OCI-LY7 (cell line): ENCODE measurements at regions not wholly inside any gene's neighbourhood (a gene's known extent, or its start where the extent isn't known, plus 50 kb on each side); places are given as distances from the start of the nearest gene placed in this dataset.

Source experiments
- BruUV-seq: library from RNA; stranded (reverse); fragments of 400-500 nt; replicated peaks from 2 replicates; lab custom pipeline; 2021; lab: Mats Ljungman, UMichigan
- CTCF ChIA-PET: fragments of 300-600 bp; sonication (Branson Sonifier 250); formaldehyde crosslinking; loops from one replicate; lab custom pipeline; 2022; ENCODE audit warnings: antibody characterized with exemption; ENCODE audit not compliant: unreplicated experiment; lab: Charles Lee
- POLR2A ChIA-PET: fragments of 300-600 bp; sonication (Branson Sonifier 250); formaldehyde crosslinking; loops from one replicate; lab custom pipeline; 2022; ENCODE audit warnings: antibody characterized with exemption; lab: Charles Lee
- DNase-seq: peaks from one replicate; pipeline ENCODE4 v3.0.0-alpha.2; 2015; ENCODE audit warnings: low spot score
- H2AFZ ChIP-seq: fragments of 200-600 bp; sonication (generic), shearing (Covaris generic); 2 replicates; pipeline ENCODE4 v1.6.1; 2014; ENCODE audit warnings: mild to moderate bottlenecking, antibody characterized with exemption, low read length, moderate library complexity
- H3K27ac ChIP-seq: fragments of 200-600 bp; sonication (generic); 2 replicates; pipeline ENCODE4 v1.5.1; 2014; ENCODE audit warnings: mixed run types, low read depth, mild to moderate bottlenecking, moderate library complexity, low read length, inconsistent platforms; ENCODE audit not compliant: poor library complexity, severe bottlenecking
- H3K36me3 ChIP-seq: fragments of 200-600 bp; sonication (generic); 2 replicates; pipeline ENCODE4 v1.6.1; 2014; ENCODE audit warnings: mild to moderate bottlenecking, antibody characterized with exemption, low read length, moderate library complexity, mixed read lengths; ENCODE audit not compliant: insufficient read depth
- H3K4me1 ChIP-seq: fragments of 200-600 bp; sonication (generic); 2 replicates; pipeline ENCODE4 v1.5.1; 2014; ENCODE audit warnings: mild to moderate bottlenecking, low read length; ENCODE audit not compliant: insufficient read depth, poor library complexity, severe bottlenecking
- H3K4me2 ChIP-seq: fragments of 200-600 bp; sonication (generic); 2 replicates; pipeline ENCODE4 v1.6.1; 2014; ENCODE audit warnings: mild to moderate bottlenecking, low read length
- H3K4me3 ChIP-seq: fragments of 200-600 bp; sonication (generic); 2 replicates; pipeline ENCODE4 v1.5.1; 2014; ENCODE audit warnings: mild to moderate bottlenecking, low read depth, low read length; ENCODE audit not compliant: poor library complexity, severe bottlenecking
- H3K79me2 ChIP-seq: fragments of 200-600 bp; sonication (generic); 2 replicates; pipeline ENCODE4 v1.6.1; 2016; ENCODE audit warnings: low read depth, mild to moderate bottlenecking, low read length, moderate library complexity, mixed read lengths; ENCODE audit not compliant: insufficient read depth
- H3K9me2 ChIP-seq: fragments of 200-600 bp; sonication (generic); 2 replicates; pipeline ENCODE4 v1.6.1; 2016; ENCODE audit warnings: mild to moderate bottlenecking, low read length, mixed read lengths; ENCODE audit not compliant: insufficient read depth
- H3K9me3 ChIP-seq: fragments of 200-600 bp; sonication (generic); 2 replicates; pipeline ENCODE4 v1.6.1; 2014; ENCODE audit warnings: mild to moderate bottlenecking, mixed run types, low read length, mixed read lengths
- H4K20me1 ChIP-seq: fragments of 200-600 bp; sonication (generic); 2 replicates; pipeline ENCODE4 v1.6.1; 2014; ENCODE audit warnings: mild to moderate bottlenecking, antibody characterized with exemption, low read length, moderate library complexity, mixed read lengths; ENCODE audit not compliant: insufficient read depth
- EZH2phosphoT487 ChIP-seq: fragments of 200-600 bp; sonication (generic); IDR thresholded peaks from 2 replicates; pipeline ENCODE4 v1.6.1; 2018; ENCODE audit warnings: low read depth, borderline replicate concordance, mild to moderate bottlenecking, mixed run types, antibody characterized with exemption, low read length, moderate library complexity, mixed read lengths
- intact Hi-C: fragments of 100-400 bp; cut with micrococcal nuclease; formaldehyde crosslinking; loops from one replicate; pipeline ENCODE4 v1.10.0; 2022; ENCODE audit not compliant: unreplicated experiment
- TF ChIP-seq, protein P1 (sequence below): fragments of 200-600 bp; sonication (generic); conservative IDR thresholded peaks from 2 replicates; pipeline ENCODE4 v1.5.1; 2014; ENCODE audit warnings: mild to moderate bottlenecking, antibody characterized with exemption, low read length, moderate library complexity, mixed read lengths

DNA sequence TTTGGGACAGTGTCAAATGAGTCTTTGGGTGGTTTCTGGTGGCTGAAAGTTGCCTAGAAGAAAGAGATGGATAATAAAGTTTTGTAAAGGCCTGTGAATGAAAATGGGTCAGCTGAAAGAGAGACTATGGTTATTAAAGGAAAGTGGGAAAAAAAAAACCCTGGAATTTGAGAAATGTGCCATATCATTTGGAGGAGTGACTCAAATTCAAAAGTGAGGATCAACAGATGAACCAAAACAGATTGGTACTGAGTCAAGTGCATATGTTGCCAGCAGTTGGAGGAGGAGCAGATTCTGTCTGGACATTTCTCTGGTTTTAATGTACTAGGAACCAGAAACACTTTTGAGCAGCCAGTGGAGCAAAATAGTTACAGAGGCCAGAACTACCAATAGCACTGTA, 339.8 kb downstream of the KCNA4 start:
- no peak for DNase-seq
- CTCF ChIA-PET: no interaction called here

DNA sequence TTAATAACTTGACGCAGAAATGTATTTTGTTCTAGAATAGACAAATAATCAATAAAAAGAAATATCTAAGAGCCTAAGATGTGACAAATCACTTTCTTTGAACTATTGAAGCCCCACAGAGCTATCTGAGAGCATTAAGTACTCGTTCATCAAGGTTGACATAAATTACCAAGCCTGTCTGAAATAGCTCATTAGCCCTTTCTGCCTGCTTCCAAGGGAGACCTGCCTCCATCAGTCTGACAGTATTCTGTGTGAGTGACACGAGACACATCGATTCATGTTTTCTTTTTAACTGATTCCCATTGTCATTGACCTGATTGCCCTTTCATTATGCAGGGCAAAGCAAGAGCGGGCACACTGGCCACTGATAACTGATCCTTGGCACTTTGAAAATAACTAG, 347.5 kb downstream of the KCNA4 start:
- H3K9me3 ChIP-seq: no peaks in the 10 kb centered on the region
- DNase-seq: no peak
- no TSS peak for BruUV-seq
- ChIA-PET CTCF (no interaction called here), POLR2A (no interaction called here)
- H3K36me3 ChIP-seq: no peaks in the 10 kb centered on the region
- H3K4me1 ChIP-seq: no peaks in the 10 kb centered on the region
- H3K9me2 ChIP-seq: no peaks in the 10 kb centered on the region
- intact Hi-C loops: no loop called here
- TF ChIP-seq, protein P1, sequence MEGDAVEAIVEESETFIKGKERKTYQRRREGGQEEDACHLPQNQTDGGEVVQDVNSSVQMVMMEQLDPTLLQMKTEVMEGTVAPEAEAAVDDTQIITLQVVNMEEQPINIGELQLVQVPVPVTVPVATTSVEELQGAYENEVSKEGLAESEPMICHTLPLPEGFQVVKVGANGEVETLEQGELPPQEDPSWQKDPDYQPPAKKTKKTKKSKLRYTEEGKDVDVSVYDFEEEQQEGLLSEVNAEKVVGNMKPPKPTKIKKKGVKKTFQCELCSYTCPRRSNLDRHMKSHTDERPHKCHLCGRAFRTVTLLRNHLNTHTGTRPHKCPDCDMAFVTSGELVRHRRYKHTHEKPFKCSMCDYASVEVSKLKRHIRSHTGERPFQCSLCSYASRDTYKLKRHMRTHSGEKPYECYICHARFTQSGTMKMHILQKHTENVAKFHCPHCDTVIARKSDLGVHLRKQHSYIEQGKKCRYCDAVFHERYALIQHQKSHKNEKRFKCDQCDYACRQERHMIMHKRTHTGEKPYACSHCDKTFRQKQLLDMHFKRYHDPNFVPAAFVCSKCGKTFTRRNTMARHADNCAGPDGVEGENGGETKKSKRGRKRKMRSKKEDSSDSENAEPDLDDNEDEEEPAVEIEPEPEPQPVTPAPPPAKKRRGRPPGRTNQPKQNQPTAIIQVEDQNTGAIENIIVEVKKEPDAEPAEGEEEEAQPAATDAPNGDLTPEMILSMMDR: no peak
- TF ChIP-seq EZH2phosphoT487: no peak
- H3K79me2 ChIP-seq: no peaks in the 10 kb centered on the region
- H3K4me3 ChIP-seq: no peak overlapping the region
- H3K27ac ChIP-seq: no peak overlapping the region
- no peaks in the 10 kb centered on the region for H4K20me1 ChIP-seq
- H2AFZ ChIP-seq: no peak overlapping the region
- H3K4me2 ChIP-seq: no peak overlapping the region

More for the DNA sequence above, 339.8 kb downstream of the KCNA4 start:
- TF ChIP-seq, protein P1: no peak
- TF ChIP-seq EZH2phosphoT487: no peak
- Histone ChIP-seq H3K4me2 (no peak overlapping the region), H3K4me1 (no peaks in the 10 kb centered on the region), H3K36me3 (no peaks in the 10 kb centered on the region), H2AFZ (no peak overlapping the region), H3K4me3 (no peak overlapping the region), H3K9me2 (no peaks in the 10 kb centered on the region), H3K27ac (no peak overlapping the region), H4K20me1 (no peaks in the 10 kb centered on the region), H3K79me2 (no peaks in the 10 kb centered on the region), H3K9me3 (no peaks in the 10 kb centered on the region)
- intact Hi-C loops: no loop called here
- BruUV-seq: no TSS peak
- POLR2A ChIA-PET: interaction anchor here (0.5 to 1.1 kb wide), 3 partner anchors 10 to 44 kb away, joined by 3 read pairs; no protein-coding TSS in a partner anchor

DNA sequence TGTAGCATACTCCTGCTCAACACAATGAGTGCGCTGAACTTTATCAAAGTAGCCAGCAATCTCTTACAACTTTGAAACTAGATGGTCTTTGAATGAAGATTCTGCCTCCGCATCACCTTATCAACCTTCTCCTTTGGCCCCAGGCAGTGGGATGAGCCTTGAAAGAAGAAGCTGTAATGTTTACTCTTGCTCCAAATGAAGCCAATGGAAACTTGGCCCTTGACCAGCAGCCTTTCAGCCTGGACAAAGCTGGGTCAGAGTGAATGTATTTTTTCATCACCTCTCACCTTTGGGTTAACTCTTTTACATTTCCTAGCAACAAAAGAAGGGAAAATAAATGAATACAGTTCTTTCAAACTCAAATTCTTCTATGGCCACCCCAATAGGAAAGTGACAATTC, 359.1 kb downstream of the KCNA4 start:
- DNase-seq: no peak
- no TSS peak for BruUV-seq
- no peak for TF ChIP-seq EZH2phosphoT487
- TF ChIP-seq, protein P1: no peak
- H3K36me3 ChIP-seq: no peaks in the 10 kb centered on the region
- no peak overlapping the region for H3K27ac ChIP-seq
- no peaks in the 10 kb centered on the region for H3K79me2 ChIP-seq
- ChIA-PET CTCF (no interaction called here), POLR2A (no interaction called here)
- H3K9me2 ChIP-seq: no peaks in the 10 kb centered on the region
- H3K4me3 ChIP-seq: no peak overlapping the region
- H2AFZ ChIP-seq: no peak overlapping the region
- no peaks in the 10 kb centered on the region for H4K20me1 ChIP-seq
- intact Hi-C loops: no loop called here
- no peak overlapping the region for H3K4me2 ChIP-seq
- H3K4me1 ChIP-seq: no peaks in the 10 kb centered on the region
- no peaks in the 10 kb centered on the region for H3K9me3 ChIP-seq
